HG03135 (cell line): ENCODE measurements at regions not wholly inside any gene's neighbourhood (a gene's known extent, or its start where the extent isn't known, plus 50 kb on each side); places are given as distances from the start of the nearest gene placed in this dataset.
"Not testable (repeated sequence)": the region's sequence is repeated elsewhere in the genome, so short reads cannot be mapped to it uniquely, and the experiment has no call there.

Source experiments
- ATAC-seq: cut with Tn5 transposase; IDR thresholded peaks from one replicate; pipeline ENCODE4 v1.9.1; 2021; ENCODE audit warnings: mild to moderate bottlenecking, moderate library complexity; ENCODE audit not compliant: unreplicated experiment

DNA sequence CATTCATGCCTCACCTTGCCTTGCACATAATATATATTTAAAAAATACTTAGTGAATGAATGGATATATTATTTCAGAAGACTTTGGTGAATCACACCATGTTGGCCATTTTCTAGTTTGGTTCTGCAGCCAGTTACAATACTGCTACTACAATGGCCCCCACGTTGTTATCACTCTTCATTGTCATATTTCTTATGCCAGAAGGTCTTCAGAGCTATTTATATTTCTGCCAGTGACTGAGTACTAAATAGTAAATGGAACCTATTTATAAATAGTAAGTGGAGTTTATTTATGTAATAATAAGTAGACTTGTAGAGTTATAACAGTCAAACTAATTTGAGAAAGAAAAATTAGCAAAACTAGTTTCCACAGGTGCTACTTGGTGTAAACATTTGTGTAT, 516.6 kb upstream of the SYT4 start:
- no peak for ATAC-seq

DNA sequence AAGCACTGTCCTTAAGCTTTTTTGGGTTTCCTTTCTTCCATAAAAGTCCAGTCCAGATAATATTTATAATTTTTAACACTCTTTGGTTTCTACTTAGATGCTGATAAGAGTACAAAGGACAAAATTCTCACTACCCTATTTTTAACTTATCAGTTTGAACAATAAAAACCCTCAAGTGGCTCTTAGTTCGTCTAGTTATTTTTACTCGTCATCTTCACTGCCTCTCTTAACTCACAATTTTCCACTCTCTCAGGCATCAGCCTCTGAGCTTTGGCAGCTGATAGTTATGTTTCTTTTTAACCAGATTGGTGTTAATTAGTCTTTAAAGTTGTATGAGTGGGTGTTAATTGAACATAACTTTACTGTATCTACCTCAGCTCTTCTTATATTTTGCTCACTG, 517.1 kb upstream of the SYT4 start:
- ATAC-seq = no peak

DNA sequence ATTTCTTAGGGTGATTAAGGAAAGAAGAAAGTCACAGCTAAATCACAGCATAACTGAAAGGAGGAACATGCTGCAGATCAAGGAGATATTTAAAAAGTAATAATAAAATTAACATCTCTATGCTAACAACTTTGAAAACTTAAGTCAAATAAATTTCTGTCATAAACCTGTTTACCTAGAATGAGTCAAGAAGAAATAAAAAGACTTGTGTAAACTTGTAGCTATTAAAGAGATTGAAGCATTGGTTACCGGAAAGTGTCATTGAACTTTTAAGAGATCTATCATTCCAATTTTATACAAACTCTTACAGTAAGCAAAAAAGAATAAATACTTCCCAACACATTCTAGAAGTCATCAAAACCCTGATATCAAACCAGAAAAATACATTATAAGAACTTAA, 520.1 kb upstream of the SYT4 start:
- no peak for ATAC-seq

DNA sequence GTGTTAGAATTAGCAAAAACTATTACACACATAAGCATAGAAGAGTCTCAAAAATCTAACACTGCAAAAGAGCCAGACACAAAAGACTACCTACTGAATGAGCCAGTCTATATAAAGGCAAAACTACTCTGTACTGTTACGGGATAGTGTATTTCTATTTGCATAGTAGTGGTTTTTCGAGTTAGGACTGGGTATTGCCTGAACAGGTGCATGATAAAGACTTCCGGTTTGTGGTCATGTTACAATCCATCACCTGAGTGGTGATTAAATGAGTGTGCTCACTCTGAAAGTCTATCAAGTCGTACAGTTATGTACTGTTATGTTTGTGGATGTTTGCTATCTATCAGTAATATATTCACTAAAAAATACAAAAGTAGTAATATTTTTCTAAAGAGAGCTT, 523.3 kb upstream of the SYT4 start:
- ATAC-seq = no peak

DNA sequence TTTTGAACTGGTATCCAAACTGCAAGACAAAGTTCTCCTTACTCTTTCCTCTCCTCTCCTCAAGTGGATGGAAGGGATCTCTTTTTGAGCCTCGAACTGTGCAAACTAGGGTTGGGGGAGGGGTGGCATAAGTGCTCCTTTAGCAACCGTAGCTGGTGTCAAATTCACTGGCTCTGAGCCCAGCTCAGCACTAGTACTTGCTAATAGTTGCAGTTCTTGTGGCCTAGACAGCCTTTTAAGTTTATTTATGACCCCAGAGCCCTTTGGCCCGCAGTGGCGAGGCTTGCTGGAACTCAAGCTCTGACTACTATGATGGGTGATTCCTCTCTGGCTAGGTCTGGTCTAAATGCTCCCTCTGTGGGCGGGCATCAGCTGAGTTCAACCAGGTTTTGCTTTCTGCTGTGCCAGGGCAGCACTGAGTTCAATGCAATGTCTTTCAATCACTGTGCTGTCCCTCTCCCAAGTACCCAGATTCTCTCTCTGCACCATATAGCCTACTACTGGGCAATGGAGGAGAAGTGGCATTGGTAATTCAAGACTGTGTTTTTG, 528.4 kb upstream of the SYT4 start:
- no peak for ATAC-seq

DNA sequence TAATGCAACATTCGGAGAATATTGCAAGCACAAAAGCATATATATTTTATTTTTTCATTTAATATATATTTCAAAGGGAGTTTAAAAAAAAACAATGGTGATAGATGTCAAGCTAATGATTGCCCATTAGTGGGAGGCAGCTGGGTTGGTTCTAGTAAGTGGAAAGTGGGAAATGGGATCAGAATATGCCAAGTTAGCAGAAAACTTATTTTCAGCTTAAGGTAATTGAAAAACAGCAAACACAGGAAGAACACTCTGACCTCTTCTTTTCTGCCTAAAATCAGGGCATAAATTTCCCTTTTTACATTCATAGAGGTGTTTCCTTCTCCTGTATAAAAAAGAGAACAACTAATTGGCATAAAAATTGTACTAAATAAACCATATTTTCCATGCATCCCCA, 535.3 kb upstream of the SYT4 start:
- no peak for ATAC-seq

DNA sequence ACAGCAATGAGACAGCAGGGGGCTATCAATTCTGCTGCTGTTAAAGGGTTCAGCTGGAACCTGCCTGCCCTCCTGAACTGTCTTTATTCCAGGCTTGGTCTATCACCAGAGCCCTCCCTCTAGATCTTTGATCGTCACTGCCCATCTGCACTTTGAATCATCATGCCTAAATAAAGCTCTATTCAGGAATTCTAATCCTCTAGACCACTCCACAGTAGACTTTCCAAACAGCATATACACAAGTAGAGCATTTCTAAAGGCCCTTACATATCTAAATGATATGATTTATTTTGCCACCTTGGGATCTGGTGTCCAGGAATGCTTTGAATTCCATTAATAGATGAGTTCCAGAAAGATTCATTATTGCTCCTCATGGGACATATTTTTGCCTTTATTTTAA, 542.1 kb upstream of the SYT4 start:
- no peak for ATAC-seq

DNA sequence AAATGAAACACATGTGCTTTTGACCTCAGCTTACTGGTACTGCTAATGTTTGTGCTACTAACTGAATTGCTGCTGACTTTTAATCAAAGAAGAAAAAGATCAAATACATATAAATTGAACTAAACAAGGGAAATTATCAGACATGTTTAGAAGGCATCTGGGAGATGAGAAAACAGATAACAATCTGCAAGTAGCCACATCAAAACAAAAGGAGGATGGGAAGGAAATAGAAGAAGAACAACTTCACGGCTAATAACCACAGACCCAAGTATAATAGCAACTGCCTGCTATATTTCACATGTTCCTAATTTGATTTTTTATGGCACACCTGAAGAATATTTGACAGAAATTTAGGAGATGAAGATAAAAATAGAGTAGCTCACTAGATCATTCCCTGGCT, 542.6 kb upstream of the SYT4 start:
- ATAC-seq = no peak

DNA sequence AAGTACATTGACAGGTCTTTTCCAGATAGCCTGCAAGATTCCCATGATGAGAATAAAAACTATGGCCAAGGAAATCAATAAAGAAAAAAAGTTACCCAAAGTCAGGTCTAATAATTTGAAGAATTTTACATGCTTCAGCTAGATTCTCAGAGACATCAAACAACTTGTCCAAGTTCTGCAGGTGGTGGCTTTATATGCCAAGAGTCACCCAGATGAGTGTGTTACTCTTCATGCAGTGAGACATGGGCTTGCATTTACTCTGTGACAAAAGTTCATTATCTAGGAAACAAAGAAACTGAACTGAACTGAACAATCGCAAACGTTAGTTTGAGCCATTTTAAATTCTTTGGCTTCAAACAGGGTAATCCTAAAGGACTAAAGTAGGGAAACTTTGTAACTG, 548.5 kb upstream of the SYT4 start:
- no peak for ATAC-seq

DNA sequence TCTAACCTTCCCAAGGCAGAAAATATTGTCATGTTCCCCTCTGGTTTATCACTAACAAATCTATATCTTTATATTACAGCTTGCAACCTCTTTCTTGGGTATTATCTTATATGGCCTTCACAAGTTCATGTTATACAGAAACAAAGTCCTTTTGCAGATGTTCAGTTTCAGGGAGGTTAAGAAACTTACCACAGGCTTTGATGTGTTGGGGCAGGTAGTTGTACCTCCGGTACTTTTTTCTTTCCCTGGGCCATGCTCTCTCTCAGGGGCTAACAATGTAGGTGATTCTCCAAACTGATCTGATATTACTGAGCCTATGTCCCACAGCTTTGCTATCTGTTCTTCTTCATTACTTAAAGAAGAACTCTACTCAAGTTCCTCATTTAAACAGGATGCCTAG, 548.9 kb upstream of the SYT4 start:
- ATAC-seq = no peak

DNA sequence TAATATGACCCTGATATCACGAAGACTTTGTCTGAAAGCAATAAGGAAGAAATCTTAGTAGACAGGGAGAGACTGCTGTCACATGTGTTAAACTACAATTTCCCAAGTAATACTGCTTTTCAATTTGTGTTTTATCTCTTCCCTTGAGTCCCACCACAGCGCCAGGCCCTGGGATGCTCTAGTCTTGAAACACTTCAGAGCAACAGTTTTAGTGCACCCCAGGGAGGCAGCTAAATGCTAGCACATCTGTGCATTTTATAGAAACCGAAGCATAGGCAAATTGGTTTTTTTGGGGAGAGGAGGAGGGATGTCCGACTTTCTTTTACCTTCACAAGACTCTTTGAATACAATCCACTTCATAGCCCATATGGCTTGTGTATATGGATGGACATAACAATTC, 550.0 kb upstream of the SYT4 start:
- no peak for ATAC-seq

DNA sequence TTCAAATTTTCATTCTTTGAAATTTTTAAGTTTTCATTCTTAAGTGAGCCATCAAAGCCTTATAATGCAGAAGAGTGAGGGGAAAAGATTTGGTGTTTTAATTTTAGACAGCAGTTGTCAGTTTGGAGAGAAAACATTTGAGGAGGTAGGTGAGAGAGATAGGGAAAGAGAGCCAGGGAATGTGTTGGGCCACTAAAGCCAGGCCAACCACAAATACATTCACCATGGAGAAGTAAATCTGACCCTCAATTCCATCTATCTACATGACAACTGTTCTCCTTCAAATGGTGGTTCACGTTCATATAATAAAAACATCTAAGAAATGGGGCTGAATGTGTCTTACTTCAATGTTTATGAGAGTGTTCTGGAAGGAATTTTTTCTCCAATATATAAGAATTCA, 553.0 kb upstream of the SYT4 start:
- no peak for ATAC-seq

DNA sequence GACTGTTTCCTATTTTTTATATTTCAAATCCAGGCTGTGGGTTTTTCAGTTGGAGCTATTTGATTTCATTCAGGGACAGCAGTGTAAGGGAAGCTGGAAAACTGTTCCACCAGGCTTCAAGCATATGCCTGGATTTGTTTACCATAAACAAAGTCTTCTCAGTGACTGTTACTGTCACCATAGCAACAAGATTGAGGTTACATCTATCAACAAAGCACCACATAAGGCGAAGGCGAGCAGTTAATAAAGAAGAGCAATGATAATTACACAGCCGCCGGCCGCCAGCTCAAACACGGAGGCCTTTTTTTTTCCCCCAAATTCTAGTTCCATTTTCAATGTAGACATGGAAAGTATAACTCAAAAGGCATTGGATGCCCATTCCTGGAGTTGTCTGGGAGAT, 553.7 kb upstream of the SYT4 start:
- ATAC-seq = no peak

DNA sequence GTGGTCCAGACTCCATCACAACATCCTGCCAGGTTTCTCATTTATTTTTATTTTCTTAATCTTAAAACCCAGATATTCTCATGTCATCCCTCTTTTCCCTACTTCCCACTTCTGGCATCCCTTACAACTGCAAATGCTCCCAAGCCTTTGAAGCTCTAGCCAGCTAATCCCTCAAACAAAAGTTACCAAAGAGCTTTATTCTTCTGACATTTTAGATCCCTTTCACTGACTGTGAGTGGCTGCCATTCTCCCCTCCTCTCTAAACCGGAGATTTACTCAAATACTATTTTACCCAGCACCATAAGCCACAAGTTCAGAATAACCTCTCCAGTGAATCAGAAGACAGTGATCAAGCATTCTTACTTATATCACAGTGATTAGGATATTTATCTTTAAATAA, 569.0 kb upstream of the SYT4 start:
- ATAC-seq = no peak

DNA sequence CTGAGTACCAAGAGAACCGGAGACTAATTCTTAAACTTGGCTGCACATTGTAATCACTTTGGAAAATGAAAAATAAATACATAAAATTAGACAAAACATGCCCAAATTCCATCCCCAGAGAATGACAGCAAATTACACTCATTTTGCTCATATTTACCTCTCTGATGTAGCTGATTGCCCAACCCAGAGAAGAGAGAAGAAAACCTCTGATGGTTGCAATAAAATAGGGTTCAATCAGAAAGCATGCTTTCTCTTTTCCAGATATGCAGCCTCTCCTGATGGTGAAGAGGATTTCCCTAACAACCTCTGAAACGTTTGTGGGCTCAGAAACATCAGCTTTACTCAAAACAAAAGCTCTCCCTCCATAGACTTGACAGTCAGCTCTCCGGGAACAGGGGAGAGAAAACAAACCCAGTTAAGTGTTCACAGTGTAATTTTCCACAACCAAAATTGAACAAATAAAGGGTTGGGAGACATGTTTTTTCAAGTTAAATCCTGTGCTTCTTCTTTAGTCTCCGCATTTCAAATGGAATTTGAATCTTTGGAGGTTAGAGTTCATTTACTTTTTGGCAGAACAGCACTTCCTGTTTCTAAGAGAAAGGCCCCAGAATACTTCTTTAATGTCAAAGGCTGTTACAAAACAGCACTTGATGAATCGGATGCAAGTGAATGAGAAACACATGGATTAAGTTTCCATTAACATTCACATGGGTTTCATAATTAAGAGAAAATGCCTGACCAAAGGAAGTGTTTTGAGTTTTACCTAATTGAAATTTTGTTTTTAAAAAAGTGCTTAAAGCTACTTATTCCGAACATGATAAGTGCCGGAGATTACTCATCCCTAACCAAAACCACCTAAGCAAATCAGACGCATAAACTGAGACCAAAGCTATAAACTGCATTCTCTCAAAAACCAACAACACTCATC, 570.1 kb upstream of the SYT4 start:
- no peak for ATAC-seq

DNA sequence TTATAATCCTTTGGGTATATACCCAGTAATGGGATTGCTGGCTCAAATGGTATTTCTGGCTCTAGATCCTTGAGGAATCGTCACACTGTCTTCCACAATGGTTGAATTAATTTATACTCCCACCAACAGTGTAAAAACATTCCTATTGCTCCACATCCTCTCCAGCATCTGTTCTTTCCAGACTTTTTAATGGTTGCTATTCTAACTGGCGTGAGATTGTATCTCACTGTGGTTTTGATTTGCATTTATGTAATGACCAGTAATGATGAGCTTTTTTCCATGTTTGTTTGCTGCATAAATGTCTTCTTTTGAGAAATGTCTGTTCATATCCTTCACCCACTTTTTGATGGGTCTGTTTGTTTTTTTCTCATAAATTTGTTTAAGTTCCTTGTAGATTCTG, 572.5 kb upstream of the SYT4 start:
- ATAC-seq = not testable (repeated sequence)

DNA sequence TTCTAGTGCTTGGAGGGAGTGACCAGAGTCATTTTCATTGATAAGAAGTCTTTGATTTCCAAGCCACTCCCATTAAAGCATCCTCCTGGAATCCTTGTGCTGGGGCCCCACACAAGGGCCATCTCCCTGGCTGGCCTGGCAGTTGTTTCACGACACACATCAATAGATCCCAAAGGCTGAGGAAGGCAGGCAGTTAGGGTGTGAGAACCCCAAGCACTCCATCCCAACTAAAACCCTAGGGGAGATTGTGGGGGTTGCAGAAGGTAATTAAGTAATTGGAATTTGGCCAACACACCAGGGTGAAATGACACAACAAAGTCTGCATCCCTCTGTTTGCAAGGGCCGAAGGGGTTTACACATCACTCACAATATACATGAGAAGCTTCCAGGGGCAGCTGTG, 578.1 kb upstream of the SYT4 start:
- no peak for ATAC-seq

DNA sequence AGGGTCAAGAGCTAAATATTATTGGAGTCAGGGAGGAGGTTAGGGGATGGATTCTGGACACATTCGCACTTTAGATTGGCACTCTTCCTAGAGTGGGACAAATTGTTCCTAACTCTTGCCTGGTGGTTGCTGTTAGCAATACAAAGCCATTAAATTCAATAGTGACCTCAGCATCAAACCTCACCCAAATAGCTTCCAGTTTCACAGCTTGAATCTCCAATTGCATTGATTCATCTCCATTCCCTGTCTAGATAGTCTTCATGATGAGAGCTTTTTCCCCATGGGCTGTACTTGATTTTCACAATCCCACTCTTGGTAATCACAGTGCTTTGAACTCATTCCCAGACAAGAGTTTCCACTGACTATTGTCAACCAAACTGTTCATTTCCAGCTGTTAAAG, 585.9 kb upstream of the SYT4 start:
- ATAC-seq = no peak

DNA sequence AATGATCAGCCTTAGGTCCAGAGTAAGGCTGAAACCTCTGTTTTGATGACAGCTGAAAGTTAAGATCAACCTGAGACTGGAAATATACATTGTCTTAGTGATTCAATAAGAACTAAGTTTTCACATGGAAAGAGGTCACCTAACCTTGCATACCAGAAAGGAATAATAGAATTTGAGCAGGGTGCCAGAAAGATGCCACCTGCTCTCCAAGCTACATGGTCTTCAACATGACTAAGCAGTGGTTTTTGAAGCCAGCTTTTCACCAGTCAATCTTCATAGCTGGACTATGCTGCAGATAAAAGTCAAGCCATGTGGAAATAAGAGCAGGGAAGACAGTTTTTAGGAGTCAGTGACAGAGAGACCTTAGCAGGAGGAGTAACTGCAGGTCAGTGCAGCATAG, 589.4 kb upstream of the SYT4 start:
- ATAC-seq = no peak

DNA sequence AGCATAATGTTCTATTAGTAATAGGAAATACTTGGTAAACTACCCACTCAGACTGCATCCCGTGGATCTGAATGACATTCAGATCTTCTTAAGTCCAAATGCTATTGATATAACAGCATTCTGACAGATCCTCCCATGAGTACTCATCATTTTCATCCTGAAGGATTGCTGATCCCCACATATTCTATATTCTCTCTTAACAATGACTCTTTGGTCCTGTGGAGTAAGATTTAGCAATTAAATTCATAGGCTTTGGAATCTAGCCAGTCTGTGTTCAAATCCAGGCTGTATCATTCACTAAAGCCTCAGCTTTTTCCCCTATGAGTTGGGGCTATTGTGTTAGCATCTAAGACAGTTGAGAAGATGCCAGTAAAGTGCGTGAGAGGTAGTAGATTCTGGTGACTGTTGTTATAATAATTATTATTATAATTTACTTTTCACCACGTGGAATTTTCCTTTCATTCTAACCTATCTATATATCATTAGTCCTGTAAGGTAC, 591.3 kb upstream of the SYT4 start:
- no peak for ATAC-seq

DNA sequence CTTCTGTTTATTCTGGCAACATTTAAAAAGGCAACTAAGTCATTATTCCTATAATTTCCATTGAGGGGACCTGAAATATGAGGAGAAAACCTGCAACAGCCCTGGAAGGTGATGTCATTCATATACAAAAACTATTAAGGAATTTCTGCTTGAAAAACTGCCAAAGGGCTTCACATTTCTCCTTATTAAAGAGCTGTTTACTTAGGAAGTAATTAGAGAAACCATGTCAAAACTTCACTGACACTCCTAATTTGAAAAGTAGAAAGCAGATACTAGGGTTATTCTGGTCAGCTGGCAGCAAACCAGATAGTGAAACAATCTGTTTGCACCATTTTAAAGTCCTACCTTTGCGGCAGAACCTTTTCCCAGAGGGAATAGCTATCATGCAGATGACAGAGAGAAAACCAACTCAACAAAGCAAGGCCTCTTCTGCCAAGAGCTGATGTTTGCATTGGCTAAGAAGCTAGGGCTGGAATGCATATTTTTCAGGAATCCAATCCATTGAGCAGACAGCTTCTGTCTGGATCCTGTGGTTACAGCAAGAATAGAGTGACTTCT, 592.2 kb upstream of the SYT4 start:
- ATAC-seq = no peak

DNA sequence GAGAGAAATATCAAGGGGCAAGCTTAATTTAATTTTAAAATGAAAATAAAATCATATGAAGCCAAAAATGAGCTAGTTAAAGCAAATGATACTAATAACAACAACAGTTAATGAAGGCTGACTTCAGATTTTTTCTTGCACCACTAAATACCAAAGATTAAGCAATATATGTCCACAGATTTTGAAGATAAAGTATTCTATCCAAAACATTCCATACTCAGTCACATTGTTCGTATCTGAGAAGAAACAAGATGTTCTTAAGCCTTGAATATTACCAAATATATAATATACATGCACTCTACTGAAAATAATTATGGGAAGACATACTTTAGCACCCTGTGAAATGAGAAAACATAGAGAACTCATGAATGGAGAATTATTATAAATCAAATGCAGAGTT, 593.3 kb upstream of the SYT4 start:
- ATAC-seq = no peak
